ENCODE measurements at regions not wholly inside any gene's neighbourhood (a gene's known extent, or its start where the extent isn't known, plus 50 kb on each side); places are given as distances from the start of the nearest gene placed in this dataset.

DNA sequence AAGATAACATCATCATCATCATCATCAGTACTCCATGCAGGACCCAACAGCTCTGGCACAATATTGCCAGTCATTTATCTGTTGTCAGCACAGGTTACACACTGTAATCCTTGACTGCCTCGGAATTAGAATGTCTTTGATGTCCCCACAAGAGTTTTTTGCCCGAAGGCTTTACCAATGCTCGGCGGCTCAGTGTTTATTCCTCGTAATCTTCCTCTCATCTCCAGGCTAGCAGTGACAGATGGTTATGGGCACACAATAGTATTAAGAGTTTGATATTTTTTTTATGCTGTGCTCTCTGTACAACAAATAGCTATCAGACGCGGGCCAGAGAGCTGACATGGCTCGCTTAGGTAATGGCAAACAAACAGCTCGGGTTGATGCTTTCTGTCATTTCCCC is 515.2 kb downstream of the ZEB2 start:
- TF ChIP-seq YY1 (IDR thresholded peaks at IDR 0.05; ENCODE audit: insufficient read depth, insufficient read length), result no peak
- no peak for TF ChIP-seq ZNF274 (IDR thresholded peaks at IDR 0.05; ENCODE audit: low read depth, low read length)
- TF ChIP-seq SUZ12 (IDR thresholded peaks at IDR 0.05; ENCODE audit: extremely low read depth, insufficient read depth, insufficient read length), result no peak

Measured in NT2/D1 (cell line).